ENCODE measurements at regions not wholly inside any gene's neighbourhood (a gene's known extent, or its start where the extent isn't known, plus 50 kb on each side); places are given as distances from the start of the nearest gene placed in this dataset.

DNA sequence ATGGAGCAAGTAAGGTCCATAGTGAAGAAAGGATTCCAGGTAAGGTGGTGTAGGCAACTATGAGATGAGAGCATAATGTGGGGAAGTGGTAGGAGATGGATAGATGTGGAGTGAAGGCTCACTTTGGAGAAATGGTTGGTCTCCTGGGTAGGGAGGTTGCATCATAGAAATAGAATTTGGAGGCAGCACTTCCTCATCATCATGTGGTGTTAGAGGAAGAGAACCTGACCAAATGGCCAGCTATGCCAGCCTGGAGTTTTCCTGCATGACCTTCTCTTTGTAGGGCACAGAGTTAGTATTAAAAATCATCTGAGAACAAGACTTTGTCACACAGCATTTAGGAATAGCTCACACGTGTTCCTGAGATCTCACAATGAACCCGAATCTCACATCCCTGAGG lies 126.7 kb upstream of the CXCL12 start:
- Mint-ChIP-seq H3K9me3 (peaks cover 6% of the 10 kb centered on the region), H3K4me1 (no peaks in the 10 kb centered on the region), H3K27ac (no peak overlapping the region), H3K4me3 (no peak overlapping the region), H3K36me3 (no peaks in the 10 kb centered on the region), H3K27me3 (peaks cover 2% of the 10 kb centered on the region)

DNA sequence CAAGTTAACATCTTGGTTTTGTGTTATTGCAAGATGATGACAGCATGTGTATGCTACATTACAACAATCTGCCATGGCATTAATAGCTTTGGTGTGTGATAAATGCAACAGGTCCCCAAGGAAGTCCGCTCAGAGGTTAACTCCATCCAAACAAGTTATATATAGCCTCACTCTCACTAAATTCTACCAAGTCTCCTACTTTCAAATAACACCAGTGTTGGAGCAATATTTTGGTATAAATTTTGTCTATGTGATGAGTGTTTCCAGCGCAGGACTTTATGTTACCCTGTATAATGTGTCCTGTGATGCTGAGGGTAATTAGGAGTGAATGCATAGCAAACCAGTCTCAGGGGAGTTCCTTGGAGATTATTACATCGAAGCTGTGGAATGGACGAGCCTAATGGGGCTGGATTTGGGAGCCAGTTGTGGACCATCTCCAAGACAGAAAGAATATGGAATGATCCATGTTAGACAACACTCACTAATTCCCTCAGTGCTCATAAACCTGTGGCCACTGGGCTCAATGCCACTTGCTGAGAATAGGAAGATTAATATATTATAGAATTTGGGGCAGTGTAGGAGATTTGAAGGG lies 127.6 kb upstream of the CXCL12 start:
- no peak overlapping the region for H3K27ac Mint-ChIP-seq
- H3K27me3 Mint-ChIP-seq: peaks cover 2% of the 10 kb centered on the region
- peaks cover 6% of the 10 kb centered on the region for H3K9me3 Mint-ChIP-seq
- H3K4me1 Mint-ChIP-seq: no peaks in the 10 kb centered on the region
- no peak overlapping the region for H3K4me3 Mint-ChIP-seq
- no peaks in the 10 kb centered on the region for H3K36me3 Mint-ChIP-seq

DNA sequence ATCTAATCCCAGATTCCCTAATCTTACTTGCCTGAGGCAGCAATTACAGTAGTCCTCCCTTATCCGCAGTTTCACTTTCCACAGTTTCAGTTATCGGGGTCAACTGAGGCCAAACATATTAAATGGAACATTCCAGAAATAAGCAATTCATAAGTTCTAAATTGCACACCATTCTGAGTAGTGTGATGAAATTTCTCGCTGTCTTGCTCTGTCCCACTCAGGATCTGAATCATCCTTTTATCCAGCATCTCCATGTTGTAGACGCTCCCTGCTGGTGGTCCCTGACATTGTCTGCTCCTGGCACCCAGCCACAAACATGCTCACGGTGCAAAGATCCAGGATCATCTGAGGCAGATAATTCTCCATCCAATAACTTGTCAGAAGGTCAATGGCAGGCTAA lies 128.7 kb upstream of the CXCL12 start:
- Mint-ChIP-seq H3K4me3 (no peak overlapping the region), H3K27me3 (peaks cover under 1% of the 10 kb centered on the region), H3K9me3 (peaks cover 6% of the 10 kb centered on the region), H3K27ac (no peak overlapping the region), H3K4me1 (no peaks in the 10 kb centered on the region), H3K36me3 (no peaks in the 10 kb centered on the region)

DNA sequence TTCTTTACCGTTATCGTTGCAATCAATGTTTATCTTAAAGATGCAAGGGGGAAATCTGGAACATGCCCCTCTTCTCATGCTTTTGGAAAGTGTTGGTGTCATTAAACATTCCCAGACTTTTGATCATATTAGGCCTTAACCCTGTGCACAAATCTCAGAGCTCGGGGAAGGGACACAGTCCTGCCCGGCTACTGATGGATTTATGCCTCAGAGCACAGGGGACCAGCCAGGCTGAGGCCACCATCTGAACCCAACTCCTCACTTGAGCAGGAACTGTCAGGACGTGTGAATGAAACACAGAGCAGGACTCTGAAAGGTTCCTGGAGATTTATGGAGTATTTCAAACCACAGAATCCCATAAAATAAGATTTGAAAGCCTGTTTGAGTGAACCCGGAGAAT lies 132.0 kb upstream of the CXCL12 start:
- no peaks in the 10 kb centered on the region for H3K36me3 Mint-ChIP-seq
- H3K4me1 Mint-ChIP-seq: no peaks in the 10 kb centered on the region
- H3K27ac Mint-ChIP-seq: no peak overlapping the region
- no peaks in the 10 kb centered on the region for H3K27me3 Mint-ChIP-seq
- H3K4me3 Mint-ChIP-seq: no peak overlapping the region
- peaks cover 6% of the 10 kb centered on the region for H3K9me3 Mint-ChIP-seq

DNA sequence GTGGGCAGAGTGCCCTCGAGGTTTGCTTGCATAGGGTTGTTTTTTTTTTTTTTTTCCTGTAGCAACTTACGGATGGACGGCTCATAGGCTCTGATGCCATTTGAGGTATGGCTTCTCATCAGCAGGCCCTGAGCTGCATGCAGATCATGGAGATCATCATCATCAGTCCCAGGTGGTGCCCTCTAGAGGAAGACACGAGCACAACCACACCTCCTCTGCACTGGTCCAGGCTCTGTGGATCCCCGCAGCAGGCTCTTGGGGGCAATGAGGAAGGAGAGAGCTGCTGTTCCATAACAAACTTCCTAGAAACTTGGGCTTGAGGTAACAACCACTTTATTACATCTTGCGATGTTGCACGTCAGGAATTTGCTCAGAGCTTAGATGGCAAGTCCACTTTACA lies 132.7 kb upstream of the CXCL12 start:
- Mint-ChIP-seq H3K27me3 (no peaks in the 10 kb centered on the region), H3K36me3 (no peaks in the 10 kb centered on the region), H3K4me3 (no peak overlapping the region), H3K27ac (no peak overlapping the region), H3K4me1 (no peaks in the 10 kb centered on the region), H3K9me3 (peaks cover 6% of the 10 kb centered on the region)

DNA sequence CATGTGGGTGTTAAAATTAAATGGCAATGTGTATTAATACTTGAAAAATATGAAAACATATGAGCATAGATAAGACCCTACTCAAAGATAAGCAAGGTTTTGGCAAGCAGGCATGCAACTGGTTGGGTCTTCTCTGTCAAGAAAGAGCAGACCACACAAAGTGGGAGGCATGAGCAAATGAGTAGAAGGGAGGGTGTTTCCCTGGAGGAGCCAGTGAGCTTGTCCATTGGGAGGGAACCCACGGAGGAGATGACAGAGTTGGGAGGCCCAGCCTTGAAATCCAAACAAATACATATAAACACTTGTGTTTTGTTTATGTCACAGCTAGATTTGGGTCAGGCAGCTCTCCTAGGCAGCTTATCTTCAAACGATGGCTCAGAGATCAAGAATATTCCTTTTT lies 134.5 kb upstream of the CXCL12 start:
- no peaks in the 10 kb centered on the region for H3K36me3 Mint-ChIP-seq
- no peaks in the 10 kb centered on the region for H3K4me1 Mint-ChIP-seq
- H3K4me3 Mint-ChIP-seq: no peak overlapping the region
- peaks cover 6% of the 10 kb centered on the region for H3K9me3 Mint-ChIP-seq
- H3K27me3 Mint-ChIP-seq: no peaks in the 10 kb centered on the region
- H3K27ac Mint-ChIP-seq: no peak overlapping the region

DNA sequence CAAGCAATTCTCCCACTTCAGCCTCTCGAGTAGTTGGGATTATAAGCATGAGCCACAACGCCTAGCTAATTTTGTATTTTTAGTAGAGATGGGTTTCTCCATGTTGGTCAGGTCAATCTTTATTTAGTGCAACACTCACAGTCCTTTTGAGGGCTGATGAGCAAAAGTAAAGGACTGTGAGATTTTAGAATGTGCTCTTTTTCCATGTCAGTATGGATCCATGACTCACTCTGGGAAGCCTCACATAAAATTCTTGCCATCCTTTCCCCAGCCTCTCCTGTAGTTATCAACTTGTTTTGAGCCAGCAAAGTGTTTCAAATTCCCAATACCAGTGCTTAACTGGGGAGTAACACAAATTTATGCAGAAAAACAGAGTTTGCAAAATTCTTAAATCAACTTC lies 135.8 kb upstream of the CXCL12 start:
- no peaks in the 10 kb centered on the region for H3K9me3 Mint-ChIP-seq
- H3K36me3 Mint-ChIP-seq: no peaks in the 10 kb centered on the region
- H3K27me3 Mint-ChIP-seq: no peaks in the 10 kb centered on the region
- H3K4me3 Mint-ChIP-seq: no peak overlapping the region
- no peak overlapping the region for H3K27ac Mint-ChIP-seq
- no peaks in the 10 kb centered on the region for H3K4me1 Mint-ChIP-seq

DNA sequence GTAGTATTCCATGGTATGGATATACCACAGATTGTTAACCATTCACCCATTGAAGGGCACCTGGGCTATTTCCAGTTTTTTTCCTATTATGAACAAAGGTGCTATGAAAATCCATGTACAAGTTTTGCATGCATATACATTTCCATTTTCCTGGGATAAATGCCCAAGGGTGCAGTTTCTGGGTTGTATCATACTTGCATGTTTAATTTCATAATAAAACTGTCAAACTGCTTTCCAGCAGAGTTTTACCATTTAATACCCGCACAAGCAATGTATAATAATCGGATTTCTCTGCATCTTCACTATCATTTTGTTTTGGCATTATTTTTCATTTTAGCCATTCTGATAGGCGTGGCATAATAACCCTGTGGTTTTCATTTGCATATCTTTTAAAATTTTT lies 154.3 kb upstream of the CXCL12 start:
- H3K27ac Mint-ChIP-seq: no peak overlapping the region
- no peaks in the 10 kb centered on the region for H3K27me3 Mint-ChIP-seq
- H3K9me3 Mint-ChIP-seq: peaks cover 32% of the 10 kb centered on the region
- no peaks in the 10 kb centered on the region for H3K4me1 Mint-ChIP-seq
- no peaks in the 10 kb centered on the region for H3K36me3 Mint-ChIP-seq
- H3K4me3 Mint-ChIP-seq: no peak overlapping the region

DNA sequence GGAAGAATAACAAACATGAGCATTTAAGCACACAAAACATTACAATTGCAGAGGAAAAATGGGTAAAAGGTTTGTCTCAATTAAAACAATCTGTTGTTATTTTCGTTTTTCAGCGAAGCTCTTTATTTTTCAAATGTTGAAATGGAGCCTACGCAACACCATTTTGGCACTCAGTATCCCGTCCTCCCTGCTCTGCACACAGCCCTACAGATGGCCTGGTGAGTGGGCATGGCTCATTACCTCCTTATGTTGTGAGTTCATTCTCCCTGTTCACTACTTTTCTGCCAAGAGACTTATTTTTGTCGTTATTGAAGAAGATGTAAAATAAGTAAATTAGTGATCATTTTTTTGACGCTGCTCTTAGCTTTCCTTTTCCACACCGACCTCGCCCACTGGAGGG lies 167.8 kb upstream of the CXCL12 start:
- peaks cover 2% of the 10 kb centered on the region for H3K27me3 Mint-ChIP-seq
- H3K36me3 Mint-ChIP-seq: no peaks in the 10 kb centered on the region
- no peak overlapping the region for H3K27ac Mint-ChIP-seq
- peaks cover 20% of the 10 kb centered on the region for H3K9me3 Mint-ChIP-seq
- H3K4me1 Mint-ChIP-seq: no peaks in the 10 kb centered on the region
- H3K4me3 Mint-ChIP-seq: no peak overlapping the region

DNA sequence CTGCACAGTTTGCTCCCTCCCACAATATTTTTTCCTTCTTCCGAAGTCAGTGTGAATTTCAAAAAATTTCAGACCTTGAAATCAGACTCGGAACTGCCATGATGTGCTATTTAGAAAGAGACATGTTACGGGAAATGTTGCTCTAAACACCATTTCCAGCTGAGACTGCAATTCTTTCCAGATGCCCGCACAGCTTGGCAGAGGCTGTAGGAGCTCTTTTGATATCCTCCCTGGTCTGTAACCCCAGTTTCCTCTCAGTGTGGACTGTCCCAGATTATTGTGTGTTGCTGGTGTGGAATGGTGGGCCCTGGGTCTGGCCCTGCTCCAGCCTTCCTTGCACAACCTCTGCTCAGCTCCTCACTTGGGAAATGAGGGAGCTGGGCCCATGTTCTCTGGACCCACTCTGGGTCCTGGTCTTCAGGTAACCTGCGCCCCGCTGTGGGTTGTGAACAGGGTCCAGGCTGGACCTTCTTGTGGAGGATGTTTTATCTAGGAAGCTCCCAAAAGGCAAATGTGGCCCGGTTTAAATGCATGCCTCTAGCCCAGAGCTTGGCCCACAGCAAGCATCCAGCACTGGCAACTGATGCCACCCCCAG lies 172.8 kb upstream of the CXCL12 start:
- Mint-ChIP-seq H3K36me3 (no peaks in the 10 kb centered on the region), H3K4me1 (no peaks in the 10 kb centered on the region), H3K27ac (no peak overlapping the region), H3K9me3 (no peaks in the 10 kb centered on the region), H3K4me3 (no peak overlapping the region), H3K27me3 (no peaks in the 10 kb centered on the region)

DNA sequence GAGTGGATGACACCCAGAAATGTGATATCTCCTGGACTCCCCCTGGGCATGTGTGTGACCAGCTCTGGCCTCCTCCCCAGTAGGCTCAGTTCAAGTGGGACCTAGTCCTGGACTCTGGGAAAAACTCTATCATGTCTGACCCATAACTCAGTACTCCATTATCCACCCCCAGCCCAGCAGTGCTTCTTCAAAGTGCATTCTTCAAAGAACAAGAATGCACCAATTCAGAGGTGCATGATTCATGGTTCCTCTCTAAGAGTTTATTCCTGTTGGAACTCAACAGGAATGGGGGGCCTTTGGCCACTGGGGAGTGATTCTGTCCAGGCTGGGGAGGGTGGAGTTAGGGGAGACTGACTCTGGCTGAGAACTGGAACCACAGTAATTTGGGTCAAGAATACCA lies 173.6 kb upstream of the CXCL12 start:
- no peaks in the 10 kb centered on the region for H3K9me3 Mint-ChIP-seq
- no peak overlapping the region for H3K4me3 Mint-ChIP-seq
- H3K36me3 Mint-ChIP-seq: no peaks in the 10 kb centered on the region
- H3K27ac Mint-ChIP-seq: no peak overlapping the region
- H3K4me1 Mint-ChIP-seq: no peaks in the 10 kb centered on the region
- H3K27me3 Mint-ChIP-seq: no peaks in the 10 kb centered on the region

DNA sequence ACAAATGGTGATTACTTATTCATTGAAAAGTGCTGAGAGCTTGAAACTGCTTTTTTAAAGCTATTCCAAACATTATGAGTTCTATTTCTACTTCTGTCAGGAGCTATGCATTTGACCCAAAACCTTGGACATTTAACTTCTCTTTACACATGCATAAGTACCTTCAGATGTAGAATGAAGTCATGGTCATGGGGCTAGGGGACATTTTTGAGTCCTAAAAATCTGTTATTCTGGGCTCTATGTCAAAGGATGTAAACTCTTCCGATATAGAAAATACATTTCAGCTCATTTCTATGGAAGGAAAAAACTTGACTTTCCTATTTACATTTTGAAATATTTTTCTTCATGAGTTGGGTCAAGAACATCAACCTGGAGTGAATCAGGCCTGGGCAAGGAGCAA lies 179.5 kb upstream of the CXCL12 start:
- H3K9me3 Mint-ChIP-seq: no peaks in the 10 kb centered on the region
- H3K4me1 Mint-ChIP-seq: no peaks in the 10 kb centered on the region
- no peak overlapping the region for H3K27ac Mint-ChIP-seq
- no peak overlapping the region for H3K4me3 Mint-ChIP-seq
- H3K27me3 Mint-ChIP-seq: no peaks in the 10 kb centered on the region
- H3K36me3 Mint-ChIP-seq: no peaks in the 10 kb centered on the region

DNA sequence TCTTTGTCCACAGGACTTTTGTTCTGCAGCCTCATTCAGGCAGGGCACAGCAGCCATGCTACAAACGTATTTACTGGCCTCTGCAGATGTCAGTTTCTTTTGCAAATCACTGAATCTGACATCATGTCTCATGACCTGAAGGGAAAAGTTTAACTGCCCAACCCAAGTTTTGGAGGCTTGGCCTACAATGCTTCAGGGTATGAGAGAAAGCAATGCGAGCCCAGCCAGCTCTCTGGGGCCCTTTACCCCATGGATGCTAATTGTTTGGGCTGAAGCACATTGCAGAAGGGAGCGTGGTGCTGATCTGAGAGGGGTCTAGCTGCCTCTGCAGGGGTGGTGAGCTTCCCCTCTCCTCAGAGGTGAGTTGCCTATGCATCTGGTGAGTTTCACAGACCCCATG lies 179.9 kb upstream of the CXCL12 start:
- Mint-ChIP-seq H3K9me3 (no peaks in the 10 kb centered on the region), H3K36me3 (no peaks in the 10 kb centered on the region), H3K27me3 (no peaks in the 10 kb centered on the region), H3K4me3 (no peak overlapping the region), H3K27ac (no peak overlapping the region), H3K4me1 (no peaks in the 10 kb centered on the region)

DNA sequence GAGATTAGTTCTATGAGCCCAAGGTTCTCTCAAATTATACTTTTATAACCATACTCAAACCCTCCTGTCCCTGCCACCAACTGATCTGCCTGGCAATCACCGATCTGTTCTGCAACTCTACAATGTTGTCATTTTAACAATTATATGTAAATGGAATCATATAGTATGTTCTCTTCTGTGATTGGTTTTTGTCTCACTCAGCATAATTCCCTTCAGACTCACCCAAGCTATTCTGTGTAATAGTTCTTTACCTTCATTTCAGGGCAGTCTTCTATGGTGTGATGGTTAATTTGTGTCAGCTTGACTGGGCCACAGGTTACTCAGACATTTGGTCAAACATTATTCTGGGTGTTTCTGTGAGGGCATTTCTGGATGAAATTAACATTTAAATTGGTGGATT lies 181.9 kb upstream of the CXCL12 start:
- H3K27me3 Mint-ChIP-seq: no peaks in the 10 kb centered on the region
- no peak overlapping the region for H3K4me3 Mint-ChIP-seq
- H3K36me3 Mint-ChIP-seq: no peaks in the 10 kb centered on the region
- no peaks in the 10 kb centered on the region for H3K9me3 Mint-ChIP-seq
- no peaks in the 10 kb centered on the region for H3K4me1 Mint-ChIP-seq
- no peak overlapping the region for H3K27ac Mint-ChIP-seq

DNA sequence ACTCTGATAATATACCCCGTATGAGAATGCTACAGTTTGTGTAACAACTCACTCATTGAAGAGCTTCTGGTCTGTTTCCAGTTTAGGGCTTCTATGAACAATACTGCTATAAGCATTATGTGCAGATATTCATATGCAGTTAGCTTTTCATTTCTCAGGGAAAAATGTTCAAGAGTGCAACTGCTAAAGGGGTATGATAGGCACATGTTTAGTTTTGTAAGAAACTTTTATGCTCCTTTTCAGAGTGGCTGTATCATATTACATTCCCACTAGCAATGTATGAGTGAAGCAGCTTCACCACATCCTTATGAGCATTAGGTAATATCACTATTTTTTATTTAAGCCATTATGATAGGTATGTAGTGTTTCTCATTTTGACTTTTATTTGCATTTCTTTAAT lies 182.6 kb upstream of the CXCL12 start:
- H3K4me3 Mint-ChIP-seq: no peak overlapping the region

DNA sequence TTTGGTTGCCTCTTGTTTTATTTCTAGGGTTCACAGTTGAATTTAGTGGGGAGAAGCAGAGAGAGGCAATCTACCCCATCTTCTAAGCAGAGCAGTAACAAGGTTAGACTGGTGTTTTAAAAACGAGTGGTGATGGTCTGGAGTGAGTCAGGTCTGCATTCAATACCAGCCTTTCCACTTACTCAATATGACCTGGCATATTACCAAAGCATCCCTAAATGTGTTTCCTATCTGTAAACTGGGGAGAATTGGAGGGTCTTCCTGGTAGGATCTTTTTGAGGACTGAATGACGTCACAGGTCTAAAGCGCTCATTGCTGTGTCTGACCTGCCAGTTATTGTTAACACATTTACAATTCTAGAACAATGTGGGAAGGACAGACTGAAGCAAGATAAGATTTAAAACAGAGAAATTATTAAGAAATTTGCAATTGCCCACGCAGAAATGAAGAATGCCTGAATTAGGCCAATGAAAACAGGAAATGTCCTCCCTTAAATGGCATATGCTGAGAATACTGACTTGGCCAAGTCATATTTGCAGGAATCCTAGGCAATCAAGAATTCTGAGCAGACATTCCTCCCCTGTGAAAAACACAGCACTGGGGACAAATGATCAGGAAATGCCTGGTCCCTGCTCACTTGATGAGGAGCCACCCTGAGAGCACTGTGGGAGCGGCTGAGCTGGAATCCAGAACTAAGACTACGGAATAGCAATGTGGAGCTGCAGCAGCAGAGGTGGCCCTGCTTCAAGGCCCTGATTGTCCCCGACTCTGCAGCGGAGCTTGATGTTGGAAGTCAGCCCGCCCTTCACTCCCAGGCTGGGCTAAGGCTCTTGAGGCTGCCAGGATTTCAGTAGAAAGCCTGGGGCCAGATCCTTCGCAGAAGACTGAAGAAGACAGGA lies 184.5 kb upstream of the CXCL12 start:
- Mint-ChIP-seq H3K4me1 (no peaks in the 10 kb centered on the region), H3K27ac (no peak overlapping the region), H3K9me3 (no peaks in the 10 kb centered on the region), H3K4me3 (no peak overlapping the region), H3K27me3 (no peaks in the 10 kb centered on the region), H3K36me3 (no peaks in the 10 kb centered on the region)

More for the DNA sequence above, 182.6 kb upstream of the CXCL12 start:
- H3K27me3 Mint-ChIP-seq: no peaks in the 10 kb centered on the region
- no peak overlapping the region for H3K27ac Mint-ChIP-seq
- no peaks in the 10 kb centered on the region for H3K36me3 Mint-ChIP-seq
- H3K9me3 Mint-ChIP-seq: no peaks in the 10 kb centered on the region
- H3K4me1 Mint-ChIP-seq: no peaks in the 10 kb centered on the region
